Liver (tissue), 8 donors: ENCODE measurements at regions not wholly inside any gene's neighbourhood (a gene's known extent, or its start where the extent isn't known, plus 50 kb on each side); places are given as distances from the start of the nearest gene placed in this dataset.

Experiments
- DNase-seq: peaks from one replicate; pipeline ENCODE4 v3.0.0-alpha.2; 2017; ENCODE audit warnings: low spot score
- H3K27ac ChIP-seq, 2 donors: one replicate each; pipeline ENCODE4 v1.7.0; 2013; ENCODE audit warnings: inconsistent platforms in 2 of 2, low read length in 2 of 2, control low read depth in 1 of 2, low read depth in 1 of 2, mild to moderate bottlenecking in 1 of 2
- H3K27me3 ChIP-seq, 4 donors: one replicate each; pipeline versions ENCODE4 v1.6.1 to v1.7.0; 2013; ENCODE audit warnings: low read length in 3 of 4, inconsistent platforms in 1 of 4, mild to moderate bottlenecking in 1 of 4, moderate library complexity in 1 of 4; ENCODE audit not compliant: control insufficient read depth in 4 of 4, insufficient read depth in 4 of 4
- H3K36me3 ChIP-seq, 4 donors: one replicate each; pipeline versions ENCODE4 v1.6.1 to v1.7.0; 2013; ENCODE audit warnings: low read length in 3 of 4, mild to moderate bottlenecking in 3 of 4, low read depth in 1 of 4, moderate library complexity in 1 of 4; ENCODE audit not compliant: control insufficient read depth in 4 of 4, insufficient read depth in 3 of 4
- H3K4me1 ChIP-seq, 4 donors: one replicate each; pipeline versions ENCODE4 v1.6.1 to v1.7.0; 2013; ENCODE audit warnings: low read length in 3 of 4, mild to moderate bottlenecking in 3 of 4, moderate library complexity in 1 of 4; ENCODE audit not compliant: control insufficient read depth in 4 of 4, insufficient read depth in 4 of 4
- H3K4me3 ChIP-seq, 3 donors: one replicate each; pipeline versions ENCODE4 v1.6.1 to v1.7.0; 2013; ENCODE audit warnings: low read length in 3 of 3, control low read depth in 1 of 3, low read depth in 1 of 3, mild to moderate bottlenecking in 1 of 3
- H3K9ac ChIP-seq, 2 donors: one replicate each; pipeline ENCODE4 v1.7.0; 2013; ENCODE audit warnings: low read length in 2 of 2, mild to moderate bottlenecking in 2 of 2, moderate library complexity in 2 of 2, control low read depth in 1 of 2, low read depth in 1 of 2
- H3K9me3 ChIP-seq, 4 donors: one replicate each; pipeline versions ENCODE4 v1.6.1 to v1.7.0; 2013; ENCODE audit warnings: low read length in 3 of 4; ENCODE audit not compliant: control insufficient read depth in 4 of 4
- ATF3 ChIP-seq: IDR thresholded peaks from 2 replicates; pipeline ENCODE4 v1.6.1; 2016; ENCODE audit warnings: antibody characterized with exemption
- EGR1 ChIP-seq, 2 donors: IDR thresholded peaks; 2 replicates each; pipeline ENCODE4 v1.6.1; 2016 to 2018; ENCODE audit warnings: antibody characterized with exemption in 2 of 2, low read depth in 2 of 2
- FOXA1 ChIP-seq: IDR thresholded peaks from 2 replicates; pipeline ENCODE4 v1.6.1; 2016; ENCODE audit warnings: antibody characterized with exemption
- FOXA2 ChIP-seq: IDR thresholded peaks from 2 replicates; pipeline ENCODE4 v1.6.1; 2016; ENCODE audit warnings: antibody characterized with exemption
- GABPA ChIP-seq, 2 donors: IDR thresholded peaks in 1 of 2; conservative IDR thresholded peaks in 1 of 2; 2 replicates each; pipeline ENCODE4 v1.6.1; 2016; ENCODE audit warnings: antibody characterized with exemption in 2 of 2, mild to moderate bottlenecking in 1 of 2, moderate library complexity in 1 of 2
- HNF4A ChIP-seq, 2 donors: conservative IDR thresholded peaks; 2 replicates each; pipeline ENCODE4 v1.6.1; 2016; ENCODE audit warnings: antibody characterized with exemption in 2 of 2, mild to moderate bottlenecking in 2 of 2
- HNF4G ChIP-seq: IDR thresholded peaks from 2 replicates; pipeline ENCODE4 v1.6.1; 2016; ENCODE audit warnings: antibody characterized with exemption
- JUND ChIP-seq, 2 donors: IDR thresholded peaks; 2 replicates each; pipeline ENCODE4 v1.6.1; 2016; ENCODE audit warnings: antibody characterized with exemption in 2 of 2
- NR2F2 ChIP-seq: IDR thresholded peaks from 2 replicates; pipeline ENCODE4 v1.6.1; 2016; ENCODE audit warnings: antibody characterized with exemption
- RAD21 ChIP-seq, 2 donors: IDR thresholded peaks; 2 replicates each; pipeline ENCODE4 v1.6.1; 2016; ENCODE audit warnings: antibody characterized with exemption in 2 of 2, mild to moderate bottlenecking in 2 of 2
- RXRA ChIP-seq, 2 donors: IDR thresholded peaks; 2 replicates each; pipeline ENCODE4 v1.6.1; 2017 to 2018; ENCODE audit warnings: antibody characterized with exemption in 2 of 2, mild to moderate bottlenecking in 1 of 2
- SP1 ChIP-seq: IDR thresholded peaks from 2 replicates; pipeline ENCODE4 v1.6.1; 2018; ENCODE audit warnings: antibody characterized with exemption, mild to moderate bottlenecking
- TAF1 ChIP-seq: conservative IDR thresholded peaks from 2 replicates; pipeline ENCODE4 v1.6.1; 2016; ENCODE audit warnings: antibody characterized with exemption, mild to moderate bottlenecking
- YY1 ChIP-seq: IDR thresholded peaks from 2 replicates; pipeline ENCODE4 v1.6.1; 2016; ENCODE audit warnings: antibody characterized with exemption, mild to moderate bottlenecking
- WGBS: extraction: QIAGEN DNeasy Blood & Tissue Kit; methylation state at CpG from one replicate; pipeline ENCODE4 v1.1.7; 2013; 5-methylcytosine and 5-hydroxymethylcytosine counted together
- TF ChIP-seq, protein P1 (sequence below): IDR thresholded peaks from 2 replicates; pipeline ENCODE4 v1.6.1; 2016; ENCODE audit warnings: antibody characterized with exemption, mild to moderate bottlenecking
- TF ChIP-seq, protein P2 (sequence below): IDR thresholded peaks from 2 replicates; pipeline ENCODE4 v1.6.1; 2016; ENCODE audit warnings: antibody characterized with exemption
- TF ChIP-seq, protein P3 (sequence below): fragments of 150-350 bp; IDR thresholded peaks from 2 replicates; pipeline ENCODE4 v1.5.1; 2017; ENCODE audit warnings: improper control_type of control experiment, low read depth, low read length; ENCODE audit not compliant: missing input control
- TF ChIP-seq, protein P4 (sequence below): IDR thresholded peaks from 2 replicates; pipeline ENCODE4 v1.6.1; 2016; ENCODE audit warnings: antibody characterized with exemption
- donor health status: healthy.
- donor health status: healthy.
- donor health status: healthy.
- donor health status: healthy.
- donor health status: healthy.

GRCh38 chr13:26484196-26484595 is 73.3 kb upstream of the WASF3 start:
- H3K27ac ChIP-seq, result no peak overlapping the region
- H3K36me3 ChIP-seq, result no peaks in the 10 kb centered on the region
- TF ChIP-seq, protein P1, sequence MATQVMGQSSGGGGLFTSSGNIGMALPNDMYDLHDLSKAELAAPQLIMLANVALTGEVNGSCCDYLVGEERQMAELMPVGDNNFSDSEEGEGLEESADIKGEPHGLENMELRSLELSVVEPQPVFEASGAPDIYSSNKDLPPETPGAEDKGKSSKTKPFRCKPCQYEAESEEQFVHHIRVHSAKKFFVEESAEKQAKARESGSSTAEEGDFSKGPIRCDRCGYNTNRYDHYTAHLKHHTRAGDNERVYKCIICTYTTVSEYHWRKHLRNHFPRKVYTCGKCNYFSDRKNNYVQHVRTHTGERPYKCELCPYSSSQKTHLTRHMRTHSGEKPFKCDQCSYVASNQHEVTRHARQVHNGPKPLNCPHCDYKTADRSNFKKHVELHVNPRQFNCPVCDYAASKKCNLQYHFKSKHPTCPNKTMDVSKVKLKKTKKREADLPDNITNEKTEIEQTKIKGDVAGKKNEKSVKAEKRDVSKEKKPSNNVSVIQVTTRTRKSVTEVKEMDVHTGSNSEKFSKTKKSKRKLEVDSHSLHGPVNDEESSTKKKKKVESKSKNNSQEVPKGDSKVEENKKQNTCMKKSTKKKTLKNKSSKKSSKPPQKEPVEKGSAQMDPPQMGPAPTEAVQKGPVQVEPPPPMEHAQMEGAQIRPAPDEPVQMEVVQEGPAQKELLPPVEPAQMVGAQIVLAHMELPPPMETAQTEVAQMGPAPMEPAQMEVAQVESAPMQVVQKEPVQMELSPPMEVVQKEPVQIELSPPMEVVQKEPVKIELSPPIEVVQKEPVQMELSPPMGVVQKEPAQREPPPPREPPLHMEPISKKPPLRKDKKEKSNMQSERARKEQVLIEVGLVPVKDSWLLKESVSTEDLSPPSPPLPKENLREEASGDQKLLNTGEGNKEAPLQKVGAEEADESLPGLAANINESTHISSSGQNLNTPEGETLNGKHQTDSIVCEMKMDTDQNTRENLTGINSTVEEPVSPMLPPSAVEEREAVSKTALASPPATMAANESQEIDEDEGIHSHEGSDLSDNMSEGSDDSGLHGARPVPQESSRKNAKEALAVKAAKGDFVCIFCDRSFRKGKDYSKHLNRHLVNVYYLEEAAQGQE, result no peak
- TF ChIP-seq TAF1, result no peak
- no peak for TF ChIP-seq SP1
- no peak for TF ChIP-seq JUND (IDR thresholded peaks at IDR 0.05)
- no peak for TF ChIP-seq FOXA2
- TF ChIP-seq, protein P2, sequence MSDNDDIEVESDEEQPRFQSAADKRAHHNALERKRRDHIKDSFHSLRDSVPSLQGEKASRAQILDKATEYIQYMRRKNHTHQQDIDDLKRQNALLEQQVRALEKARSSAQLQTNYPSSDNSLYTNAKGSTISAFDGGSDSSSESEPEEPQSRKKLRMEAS, result no peak
- no peak for TF ChIP-seq NR2F2
- TF ChIP-seq, protein P3, sequence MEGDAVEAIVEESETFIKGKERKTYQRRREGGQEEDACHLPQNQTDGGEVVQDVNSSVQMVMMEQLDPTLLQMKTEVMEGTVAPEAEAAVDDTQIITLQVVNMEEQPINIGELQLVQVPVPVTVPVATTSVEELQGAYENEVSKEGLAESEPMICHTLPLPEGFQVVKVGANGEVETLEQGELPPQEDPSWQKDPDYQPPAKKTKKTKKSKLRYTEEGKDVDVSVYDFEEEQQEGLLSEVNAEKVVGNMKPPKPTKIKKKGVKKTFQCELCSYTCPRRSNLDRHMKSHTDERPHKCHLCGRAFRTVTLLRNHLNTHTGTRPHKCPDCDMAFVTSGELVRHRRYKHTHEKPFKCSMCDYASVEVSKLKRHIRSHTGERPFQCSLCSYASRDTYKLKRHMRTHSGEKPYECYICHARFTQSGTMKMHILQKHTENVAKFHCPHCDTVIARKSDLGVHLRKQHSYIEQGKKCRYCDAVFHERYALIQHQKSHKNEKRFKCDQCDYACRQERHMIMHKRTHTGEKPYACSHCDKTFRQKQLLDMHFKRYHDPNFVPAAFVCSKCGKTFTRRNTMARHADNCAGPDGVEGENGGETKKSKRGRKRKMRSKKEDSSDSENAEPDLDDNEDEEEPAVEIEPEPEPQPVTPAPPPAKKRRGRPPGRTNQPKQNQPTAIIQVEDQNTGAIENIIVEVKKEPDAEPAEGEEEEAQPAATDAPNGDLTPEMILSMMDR, result no peak
- no peak for TF ChIP-seq YY1
- TF ChIP-seq FOXA1, result no peak
- no peak for DNase-seq
- no peaks in the 10 kb centered on the region for H3K4me1 ChIP-seq
- no peak overlapping the region for H3K9ac ChIP-seq
- H3K9me3 ChIP-seq, result no peaks in the 10 kb centered on the region
- 72% methylated on average over 6 of the region's 6 CpGs for WGBS
- H3K4me3 ChIP-seq, result no peak overlapping the region
- no peaks in the 10 kb centered on the region for H3K27me3 ChIP-seq

DNA sequence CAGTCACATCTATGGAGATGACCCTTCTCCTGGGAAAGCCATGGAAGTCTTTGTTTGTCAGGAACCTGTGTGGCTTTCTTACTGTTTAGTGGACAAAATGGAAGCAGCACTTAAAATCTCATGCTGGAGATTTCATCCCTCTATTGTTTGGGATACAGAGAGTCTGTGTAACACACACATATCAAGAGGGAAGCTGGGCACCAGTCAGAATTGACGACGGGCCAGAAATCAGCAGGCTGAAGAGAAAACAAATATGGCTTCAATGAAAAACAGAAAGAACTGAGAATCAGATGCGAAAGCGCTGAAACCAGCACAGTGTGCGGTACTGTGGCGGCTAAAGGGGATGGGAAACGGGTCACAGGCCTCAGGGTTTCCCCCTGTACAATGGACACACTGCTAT is 72.2 kb upstream of the WASF3 start:
- no peaks in the 10 kb centered on the region for H3K27me3 ChIP-seq
- TF ChIP-seq EGR1 (IDR thresholded peaks at IDR 0.05; ENCODE audit: low read depth in 2 of 2) (no peak), FOXA1 (no peak), HNF4A (conservative IDR thresholded peaks at IDR 0.05) (no peak), TAF1 (no peak), GABPA (IDR thresholded peaks at IDR 0.05 in 1 of 2, conservative IDR thresholded peaks at IDR 0.05 in 1 of 2) (no peak), SP1 (no peak), FOXA2 (no peak), HNF4G (no peak), RAD21 (IDR thresholded peaks at IDR 0.05) (no peak), NR2F2 (no peak), RXRA (IDR thresholded peaks at IDR 0.05) (no peak), ATF3 (no peak)
- TF ChIP-seq, protein P4, sequence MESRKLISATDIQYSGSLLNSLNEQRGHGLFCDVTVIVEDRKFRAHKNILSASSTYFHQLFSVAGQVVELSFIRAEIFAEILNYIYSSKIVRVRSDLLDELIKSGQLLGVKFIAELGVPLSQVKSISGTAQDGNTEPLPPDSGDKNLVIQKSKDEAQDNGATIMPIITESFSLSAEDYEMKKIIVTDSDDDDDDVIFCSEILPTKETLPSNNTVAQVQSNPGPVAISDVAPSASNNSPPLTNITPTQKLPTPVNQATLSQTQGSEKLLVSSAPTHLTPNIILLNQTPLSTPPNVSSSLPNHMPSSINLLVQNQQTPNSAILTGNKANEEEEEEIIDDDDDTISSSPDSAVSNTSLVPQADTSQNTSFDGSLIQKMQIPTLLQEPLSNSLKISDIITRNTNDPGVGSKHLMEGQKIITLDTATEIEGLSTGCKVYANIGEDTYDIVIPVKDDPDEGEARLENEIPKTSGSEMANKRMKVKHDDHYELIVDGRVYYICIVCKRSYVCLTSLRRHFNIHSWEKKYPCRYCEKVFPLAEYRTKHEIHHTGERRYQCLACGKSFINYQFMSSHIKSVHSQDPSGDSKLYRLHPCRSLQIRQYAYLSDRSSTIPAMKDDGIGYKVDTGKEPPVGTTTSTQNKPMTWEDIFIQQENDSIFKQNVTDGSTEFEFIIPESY, result no peak
- TF ChIP-seq, protein P3, result no peak
- TF ChIP-seq, protein P2, result no peak
- H3K4me3 ChIP-seq, result no peak overlapping the region
- 79% methylated on average over 7 of the region's 7 CpGs for WGBS
- H3K9ac ChIP-seq, result no peak overlapping the region
- no peaks in the 10 kb centered on the region for H3K9me3 ChIP-seq
- DNase-seq, result no peak
- H3K4me1 ChIP-seq, result no peaks in the 10 kb centered on the region
- no peak overlapping the region for H3K27ac ChIP-seq
- H3K36me3 ChIP-seq, result no peaks in the 10 kb centered on the region
